ENCODE measurements at regions not wholly inside any gene's neighbourhood (a gene's known extent, or its start where the extent isn't known, plus 50 kb on each side); places are given as distances from the start of the nearest gene placed in this dataset.
"Not testable (repeated sequence)": the region's sequence is repeated elsewhere in the genome, so short reads cannot be mapped to it uniquely, and the experiment has no call there.

GRCh38 chr2:175414191-175414881, 232.8 kb upstream of the ATP5MC3 start:
- no peak for DNase-seq (ENCODE audit: low spot score)

- not testable (repeated sequence) for DNase-seq (ENCODE audit: low spot score)
These were observed 229.4 kb upstream of the ATP5MC3 start for GRCh38 chr2:175410941-175411340.

GRCh38 chr2:175404839-175405238, 223.3 kb upstream of the ATP5MC3 start:
- no peak for DNase-seq (ENCODE audit: low spot score)

GRCh38 chr2:175403599-175404221, 222.2 kb upstream of the ATP5MC3 start:
- no peak for DNase-seq (ENCODE audit: low spot score)

- no peak for DNase-seq (ENCODE audit: low spot score)
These were observed 221.1 kb upstream of the ATP5MC3 start for GRCh38 chr2:175402571-175402970.

- DNase-seq (ENCODE audit: low spot score): no peak
These were observed 220.5 kb upstream of the ATP5MC3 start for GRCh38 chr2:175401956-175402469.

- DNase-seq (ENCODE audit: low spot score): no peak
These were observed 219.5 kb upstream of the ATP5MC3 start for GRCh38 chr2:175400975-175401374.

GRCh38 chr2:175399326-175399725, 217.8 kb upstream of the ATP5MC3 start:
- no peak for DNase-seq (ENCODE audit: low spot score)

- no peak for DNase-seq (ENCODE audit: low spot score)
These were observed 217.3 kb upstream of the ATP5MC3 start for GRCh38 chr2:175398848-175399247.

GRCh38 chr2:175396696-175397095, 215.2 kb upstream of the ATP5MC3 start:
- no peak for DNase-seq (ENCODE audit: low spot score)

- no peak for DNase-seq (ENCODE audit: low spot score)
These were observed 212.3 kb upstream of the ATP5MC3 start for GRCh38 chr2:175393851-175394250.

- no peak for DNase-seq (ENCODE audit: low spot score)
These were observed 201.8 kb upstream of the ATP5MC3 start for GRCh38 chr2:175383286-175383685.

GRCh38 chr2:175373729-175374128, 192.2 kb upstream of the ATP5MC3 start:
- DNase-seq (ENCODE audit: low spot score): no peak

- no peak for DNase-seq (ENCODE audit: low spot score)
These were observed 191.5 kb upstream of the ATP5MC3 start for GRCh38 chr2:175372704-175373701.

GRCh38 chr2:175371378-175371777, 189.9 kb upstream of the ATP5MC3 start:
- no peak for DNase-seq (ENCODE audit: low spot score)

GRCh38 chr2:175366815-175367214, 185.3 kb upstream of the ATP5MC3 start:
- peak; percentile 22 for DNase-seq (ENCODE audit: low spot score)

GRCh38 chr2:175363699-175364098, 182.2 kb upstream of the ATP5MC3 start:
- no peak for DNase-seq (ENCODE audit: low spot score)

- DNase-seq (ENCODE audit: low spot score): no peak
These were observed 180.8 kb upstream of the ATP5MC3 start for GRCh38 chr2:175362331-175362730.

GRCh38 chr2:175359710-175360109, 178.2 kb upstream of the ATP5MC3 start:
- DNase-seq (ENCODE audit: low spot score): no peak

- DNase-seq (ENCODE audit: low spot score): no peak
These were observed 175.4 kb upstream of the ATP5MC3 start for GRCh38 chr2:175356901-175357300.

- no peak for DNase-seq (ENCODE audit: low spot score)
These were observed 173.7 kb upstream of the ATP5MC3 start for GRCh38 chr2:175355246-175355645.

GRCh38 chr2:175353275-175353674, 171.8 kb upstream of the ATP5MC3 start:
- DNase-seq (ENCODE audit: low spot score): no peak

All from HuH-7.5 (cell line).